AG04449 (cell line): ENCODE measurements at regions not wholly inside any gene's neighbourhood (a gene's known extent, or its start where the extent isn't known, plus 50 kb on each side); places are given as distances from the start of the nearest gene placed in this dataset.

Experiments used
- CTCF ChIA-PET: fragments of 350-600 bp; formaldehyde crosslinking; extraction: SDS; loops from one replicate; lab custom pipeline; 2021; ENCODE audit warnings: antibody characterized with exemption; lab: Yijun Ruan, JAX
- POLR2A ChIA-PET: fragments of 400-600, 350-600 bp; formaldehyde crosslinking; extraction: SDS; loops from one replicate; lab custom pipeline; 2020; ENCODE audit warnings: antibody characterized with exemption, inconsistent platforms; lab: Yijun Ruan, JAX
- DNase-seq: peaks from one replicate; pipeline ENCODE4 v3.0.0-alpha.2; 2010; ENCODE audit warnings: low read depth, low spot score
- H3K4me3 ChIP-seq: 2 replicates; pipeline ENCODE4 v1.5.1; 2011; ENCODE audit warnings: low read depth, mild to moderate bottlenecking, control low read depth, low read length
- TF ChIP-seq, protein P1 (sequence below): IDR thresholded peaks from one replicate; pipeline ENCODE4 v1.5.1; 2011; ENCODE audit warnings: mild to moderate bottlenecking, moderate library complexity, low read length, control low read depth, inconsistent platforms; ENCODE audit not compliant: insufficient read depth; ENCODE audit errors: missing control alignments

DNA sequence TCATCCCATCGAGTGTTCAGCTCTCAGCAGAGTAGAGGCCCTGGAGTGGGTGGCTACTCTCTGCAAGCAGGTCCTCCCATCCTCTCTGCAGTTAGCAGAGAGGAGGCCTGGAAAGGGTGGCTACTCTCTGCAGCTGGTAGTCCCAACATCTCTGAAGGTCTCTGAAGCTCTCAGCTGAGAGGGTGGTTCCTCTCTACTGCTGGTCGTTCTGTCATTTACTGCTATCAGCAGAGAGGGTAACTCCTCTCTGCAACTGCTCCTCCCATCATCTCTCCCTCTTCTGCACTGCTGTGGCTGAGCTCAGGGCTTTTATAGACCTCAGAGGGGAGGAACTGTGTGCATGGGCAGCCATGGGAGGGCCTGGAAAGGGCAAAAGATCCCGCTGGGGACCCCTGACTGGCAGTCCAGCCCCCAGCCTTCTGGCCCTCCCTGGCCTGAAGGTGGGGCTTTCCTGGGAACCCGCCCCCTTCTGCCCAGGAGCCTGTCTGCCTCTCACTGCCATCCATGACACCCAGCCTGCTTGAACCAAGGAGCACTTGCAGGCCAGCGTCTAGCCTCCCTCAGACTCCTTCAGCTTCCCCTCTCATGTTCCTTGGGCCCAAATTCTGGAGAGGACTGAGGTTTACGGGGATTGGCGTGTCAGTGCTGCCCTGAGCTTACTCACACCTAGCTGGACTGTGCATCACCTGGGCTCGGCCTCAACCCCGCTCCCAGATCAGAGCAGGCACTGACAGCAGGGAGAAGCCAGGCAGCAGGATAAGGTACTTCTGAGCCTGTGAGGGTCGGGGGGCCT lies 898.3 kb upstream of the NEGR1 start:
- ChIA-PET CTCF (no interaction called here), POLR2A (no interaction called here)
- H3K4me3 ChIP-seq = no peak overlapping the region
- DNase-seq = no peak
- TF ChIP-seq, protein P1, sequence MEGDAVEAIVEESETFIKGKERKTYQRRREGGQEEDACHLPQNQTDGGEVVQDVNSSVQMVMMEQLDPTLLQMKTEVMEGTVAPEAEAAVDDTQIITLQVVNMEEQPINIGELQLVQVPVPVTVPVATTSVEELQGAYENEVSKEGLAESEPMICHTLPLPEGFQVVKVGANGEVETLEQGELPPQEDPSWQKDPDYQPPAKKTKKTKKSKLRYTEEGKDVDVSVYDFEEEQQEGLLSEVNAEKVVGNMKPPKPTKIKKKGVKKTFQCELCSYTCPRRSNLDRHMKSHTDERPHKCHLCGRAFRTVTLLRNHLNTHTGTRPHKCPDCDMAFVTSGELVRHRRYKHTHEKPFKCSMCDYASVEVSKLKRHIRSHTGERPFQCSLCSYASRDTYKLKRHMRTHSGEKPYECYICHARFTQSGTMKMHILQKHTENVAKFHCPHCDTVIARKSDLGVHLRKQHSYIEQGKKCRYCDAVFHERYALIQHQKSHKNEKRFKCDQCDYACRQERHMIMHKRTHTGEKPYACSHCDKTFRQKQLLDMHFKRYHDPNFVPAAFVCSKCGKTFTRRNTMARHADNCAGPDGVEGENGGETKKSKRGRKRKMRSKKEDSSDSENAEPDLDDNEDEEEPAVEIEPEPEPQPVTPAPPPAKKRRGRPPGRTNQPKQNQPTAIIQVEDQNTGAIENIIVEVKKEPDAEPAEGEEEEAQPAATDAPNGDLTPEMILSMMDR = no peak

DNA sequence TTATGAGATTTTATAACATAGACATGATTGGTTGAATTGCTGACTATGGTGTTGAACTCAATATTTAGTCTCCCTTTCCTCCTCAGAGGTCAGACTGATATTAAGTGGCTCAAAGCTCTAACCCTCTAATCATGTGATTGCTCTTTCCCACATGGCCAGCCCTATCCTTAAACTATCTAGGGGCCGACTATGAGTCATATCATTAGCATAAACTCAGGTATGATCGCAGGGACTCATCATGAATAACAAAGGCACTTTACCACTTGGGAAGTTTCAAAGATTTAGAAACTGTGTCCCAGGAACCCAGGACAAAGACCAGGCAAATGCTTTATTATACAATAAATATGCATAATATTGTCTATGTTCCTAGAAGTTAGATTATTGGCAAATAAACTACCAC lies 894.6 kb upstream of the NEGR1 start:
- no peak overlapping the region for H3K4me3 ChIP-seq
- CTCF ChIA-PET = no interaction called here
- no peak for DNase-seq

DNA sequence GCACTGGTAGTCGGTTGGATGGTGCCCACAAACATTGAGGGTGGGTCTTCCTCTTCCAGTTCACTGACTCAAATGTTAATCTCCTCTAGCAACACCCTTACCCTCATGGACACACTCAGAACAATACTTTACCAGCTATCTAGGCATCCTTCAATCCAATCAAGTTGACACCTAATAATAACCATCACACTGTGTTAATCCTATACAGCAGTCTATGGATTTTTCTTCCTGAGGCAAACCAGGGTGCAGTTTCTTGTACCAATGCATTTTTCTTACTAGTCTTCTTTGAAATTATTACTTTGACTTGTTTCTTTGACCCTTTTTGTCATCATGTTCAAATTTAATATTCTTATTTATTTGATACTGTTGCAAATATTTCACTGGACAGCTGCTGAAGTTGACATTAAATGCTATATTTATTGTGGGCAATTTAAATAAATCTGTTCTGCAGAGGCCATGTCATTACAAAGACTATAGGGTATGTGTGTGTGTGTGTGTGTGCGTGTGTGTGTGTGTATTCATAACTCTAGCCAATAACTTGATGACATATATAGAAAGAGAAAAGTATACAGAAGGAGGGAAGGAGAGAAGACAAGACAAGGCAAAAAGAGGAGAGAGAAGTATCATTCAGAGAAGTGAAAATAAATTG lies 884.8 kb upstream of the NEGR1 start:
- no peak overlapping the region for H3K4me3 ChIP-seq
- DNase-seq = no peak
- POLR2A ChIA-PET = no interaction called here
- CTCF ChIA-PET = no interaction called here
- TF ChIP-seq, protein P1 = no peak

More for the DNA sequence above, 894.6 kb upstream of the NEGR1 start:
- TF ChIP-seq, protein P1 = no peak
- POLR2A ChIA-PET = no interaction called here

DNA sequence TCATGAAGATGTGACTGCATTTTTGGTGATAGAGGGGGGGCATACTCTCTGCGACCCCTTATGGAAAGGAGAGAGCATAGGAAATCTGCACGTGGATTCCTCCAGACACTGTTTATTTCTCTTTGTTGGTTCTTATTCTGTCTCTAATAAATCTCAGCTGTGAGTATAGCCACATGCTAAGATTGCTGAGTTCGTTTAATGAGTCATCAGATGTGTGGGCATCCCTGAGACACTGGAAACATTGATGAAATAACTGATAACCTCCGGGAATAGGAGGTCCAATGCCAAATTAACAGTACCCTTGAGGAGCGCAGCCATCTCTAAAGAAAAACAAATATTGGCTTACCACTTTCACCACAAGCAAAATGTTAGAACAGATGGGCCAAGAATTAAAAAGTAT lies 880.2 kb upstream of the NEGR1 start:
- POLR2A ChIA-PET = no interaction called here
- no peak for DNase-seq
- no peak overlapping the region for H3K4me3 ChIP-seq
- CTCF ChIA-PET = no interaction called here
- TF ChIP-seq, protein P1 = no peak

DNA sequence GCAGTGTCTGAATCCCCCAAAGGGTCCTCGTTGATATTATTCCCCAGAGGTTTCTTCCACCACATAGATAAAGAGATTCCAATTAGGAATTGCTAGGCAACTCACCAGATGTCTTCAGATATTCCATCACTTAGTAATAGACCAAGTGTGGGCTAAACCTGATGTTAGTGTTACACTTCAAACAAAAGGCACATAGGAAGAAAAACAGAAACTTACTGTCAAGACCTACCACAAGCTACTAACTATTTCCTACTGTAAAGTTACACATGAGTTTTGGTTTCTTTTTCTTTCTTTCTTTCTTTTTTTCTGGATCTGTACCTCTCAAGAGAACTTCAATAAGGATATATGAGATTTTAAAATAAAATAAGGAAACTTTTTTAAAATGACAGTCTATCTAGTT lies 879.1 kb upstream of the NEGR1 start:
- TF ChIP-seq, protein P1 = no peak
- H3K4me3 ChIP-seq = no peak overlapping the region
- ChIA-PET CTCF (no interaction called here), POLR2A (no interaction called here)
- DNase-seq = no peak

DNA sequence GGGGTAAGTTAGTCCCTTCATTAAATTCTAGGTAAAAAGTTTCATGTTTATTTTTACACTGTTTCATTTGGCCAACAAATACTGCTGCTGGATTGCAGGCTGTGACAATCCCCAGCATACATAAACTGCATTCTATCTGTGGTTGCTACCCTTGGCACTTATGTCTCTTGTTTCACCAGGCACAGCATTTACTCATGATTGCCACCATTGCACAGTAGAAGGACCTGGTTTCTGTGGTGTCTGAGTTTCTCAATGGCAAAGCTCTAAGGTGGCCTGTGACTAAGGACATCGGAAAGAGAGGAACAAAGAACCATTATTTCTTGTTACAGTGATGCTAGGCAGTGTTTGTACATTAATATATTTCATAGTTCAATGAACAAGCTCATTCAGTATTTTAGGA lies 878.4 kb upstream of the NEGR1 start:
- TF ChIP-seq, protein P1 = no peak
- DNase-seq = no peak

More for the DNA sequence above, 878.4 kb upstream of the NEGR1 start:
- CTCF ChIA-PET = no interaction called here
- H3K4me3 ChIP-seq = no peak overlapping the region
- POLR2A ChIA-PET = no interaction called here
